HG03521 (cell line): ENCODE measurements at regions not wholly inside any gene's neighbourhood (a gene's known extent, or its start where the extent isn't known, plus 50 kb on each side); places are given as distances from the start of the nearest gene placed in this dataset.
"Not testable (repeated sequence)": the region's sequence is repeated elsewhere in the genome, so short reads cannot be mapped to it uniquely, and the experiment has no call there.

Experiments
- ATAC-seq: cut with Tn5 transposase; IDR thresholded peaks from one replicate; pipeline ENCODE4 v1.9.1; 2021; ENCODE audit warnings: mild to moderate bottlenecking, moderate library complexity; ENCODE audit not compliant: unreplicated experiment

DNA sequence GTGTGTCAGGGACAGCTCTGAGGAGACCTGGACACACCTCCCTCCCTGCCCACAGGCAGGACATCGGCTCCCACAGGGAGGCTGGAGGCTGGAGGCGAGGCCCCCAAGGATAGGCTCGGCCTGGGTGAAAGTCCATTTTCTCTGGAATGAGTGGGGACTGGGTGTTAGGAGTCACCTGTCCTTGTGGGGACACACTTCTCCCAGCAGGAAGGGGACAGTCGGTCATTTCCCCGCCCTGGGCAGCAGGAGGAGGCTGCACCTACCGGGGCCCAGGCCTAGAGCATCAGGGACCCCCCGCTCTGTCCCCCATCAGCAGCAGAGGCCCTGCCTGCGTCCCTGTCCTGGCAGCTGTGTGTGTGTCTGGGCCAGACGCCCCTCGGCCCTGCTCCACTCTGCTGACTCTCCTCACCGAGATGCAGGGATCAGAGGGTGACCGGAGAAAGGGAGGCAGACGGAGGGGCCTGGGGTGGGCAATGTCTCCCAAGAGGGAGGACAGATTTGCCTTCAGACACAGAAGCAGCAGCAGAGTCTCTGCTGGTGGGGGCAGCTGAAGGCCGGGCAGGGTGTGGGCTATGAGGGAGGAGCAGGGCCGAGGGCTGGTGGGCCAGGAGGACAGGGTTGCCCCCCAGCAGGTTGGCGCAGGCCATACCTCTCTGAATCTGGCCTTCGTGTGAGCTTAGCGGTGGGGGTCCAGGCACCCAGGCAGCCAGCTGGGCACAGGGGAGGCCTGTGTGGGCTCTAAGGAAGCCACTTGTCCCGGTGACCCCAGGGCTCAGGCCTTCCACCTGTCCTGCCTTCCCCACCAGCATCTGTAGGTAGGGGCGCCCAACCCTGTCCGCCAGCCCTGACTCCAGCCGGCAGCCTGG lies 125.7 kb upstream of the NKX1-1 start:
- ATAC-seq = no peak

DNA sequence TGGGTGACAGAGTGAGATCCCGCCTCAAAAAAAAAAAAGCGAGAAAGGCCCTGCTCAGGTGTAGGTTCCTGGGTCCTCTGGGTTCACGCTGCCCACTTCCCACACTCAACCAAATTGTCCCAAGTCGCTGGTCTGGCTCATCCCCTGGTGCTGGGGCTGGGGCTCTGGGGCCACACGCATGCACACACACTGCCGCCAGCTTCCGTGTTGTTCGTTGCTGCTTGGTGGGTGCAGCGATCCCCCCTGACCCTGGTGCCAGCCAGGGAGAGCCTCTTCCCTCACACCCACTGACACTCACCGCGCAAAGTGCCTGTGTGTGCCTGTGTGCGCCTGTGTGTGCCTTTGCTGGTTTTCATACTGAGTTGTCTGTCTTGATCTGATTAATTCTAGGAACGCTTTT lies 124.1 kb upstream of the NKX1-1 start:
- ATAC-seq = no peak

DNA sequence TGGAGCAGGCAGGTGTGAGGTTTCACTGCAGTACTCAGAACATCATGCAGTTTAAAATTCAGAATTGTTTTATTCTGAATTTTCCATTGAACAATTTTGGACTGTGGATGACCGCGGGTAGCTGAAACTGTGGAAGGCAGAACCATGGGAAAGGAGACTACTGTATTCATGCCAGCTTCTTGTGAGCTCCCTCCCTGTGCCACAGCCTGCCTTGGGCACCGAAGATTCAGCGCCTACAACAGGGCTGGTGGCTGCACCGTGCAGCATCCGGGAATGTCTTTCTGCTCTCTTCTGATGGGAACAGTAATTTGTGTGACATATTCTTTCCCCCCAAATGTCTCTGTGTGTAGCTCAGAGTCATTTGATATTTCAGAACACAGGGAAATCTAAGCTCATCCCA lies 118.5 kb upstream of the NKX1-1 start:
- no peak for ATAC-seq

DNA sequence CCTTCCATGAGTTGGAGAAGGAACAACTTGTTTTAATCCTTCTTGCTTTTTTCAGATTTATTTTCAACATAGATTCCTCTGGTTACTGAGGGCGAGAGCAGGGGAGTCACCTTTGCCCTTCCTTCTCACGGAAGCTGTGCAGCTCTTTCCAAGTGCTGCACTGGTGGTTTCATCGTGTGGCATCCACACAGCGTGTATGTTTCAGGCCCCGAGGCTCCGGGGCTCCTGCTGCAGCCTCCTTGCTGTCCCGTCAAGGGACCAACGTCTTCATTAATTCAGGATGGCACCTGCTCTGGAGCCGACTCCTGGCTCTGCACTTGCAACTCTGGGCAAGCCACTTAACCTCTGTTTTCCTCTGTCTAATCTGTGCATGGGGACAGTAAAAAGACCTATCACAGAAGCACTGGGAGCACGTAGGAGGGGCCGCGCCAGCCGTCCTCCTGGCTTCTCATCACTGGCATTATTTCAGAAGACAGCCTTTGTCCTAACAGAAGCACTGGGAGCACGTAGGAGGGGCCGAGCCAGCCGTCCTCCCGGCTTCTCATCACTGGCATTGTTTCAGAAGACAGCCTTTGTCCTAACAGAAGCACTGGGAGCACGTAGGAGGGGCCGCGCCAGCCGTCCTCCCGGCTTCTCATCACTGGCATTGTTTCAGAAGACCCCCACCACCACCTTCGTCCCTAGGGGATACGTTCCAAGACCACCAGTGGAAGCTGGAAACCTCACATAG lies 117.8 kb upstream of the NKX1-1 start:
- no peak for ATAC-seq

DNA sequence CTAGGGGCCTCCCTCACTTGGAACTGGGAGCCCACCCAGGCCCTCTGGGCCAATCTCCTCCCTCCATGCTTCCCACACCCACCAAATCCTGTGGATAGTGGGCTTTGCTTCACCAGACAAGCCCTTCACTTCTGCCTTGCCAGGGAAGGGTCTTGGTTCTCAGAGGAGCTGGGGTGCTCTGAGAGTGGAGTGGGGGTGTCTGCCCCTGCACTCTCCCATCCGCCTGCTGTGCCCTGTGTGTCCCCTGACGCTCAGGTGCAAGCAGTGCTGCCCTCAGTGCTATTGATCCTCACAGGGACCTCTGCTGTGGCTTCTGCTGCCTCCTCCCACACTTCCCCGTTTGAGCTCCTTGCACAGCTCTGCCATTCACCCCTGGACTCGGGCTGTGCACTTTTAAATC lies 117.3 kb upstream of the NKX1-1 start:
- ATAC-seq = no peak

DNA sequence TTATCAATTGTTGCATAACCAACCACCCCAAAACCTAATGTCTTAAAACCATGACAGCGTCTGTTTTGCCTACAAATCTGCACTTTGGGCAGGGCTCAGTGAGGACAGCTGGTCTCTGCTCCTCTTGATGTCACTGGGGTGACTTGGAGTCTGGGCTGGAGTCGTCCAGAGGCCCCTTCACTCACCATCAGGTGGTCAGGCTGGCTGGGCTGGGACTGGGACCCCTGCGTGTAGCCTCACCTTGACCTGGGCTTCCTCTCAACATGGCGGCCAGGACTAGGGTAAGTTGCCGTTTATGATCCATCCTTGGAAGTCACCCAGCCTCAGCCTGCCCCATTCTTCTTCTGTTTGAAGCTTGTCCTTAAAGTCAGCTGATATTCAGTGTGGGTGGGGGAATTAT lies 116.8 kb upstream of the NKX1-1 start:
- no peak for ATAC-seq

DNA sequence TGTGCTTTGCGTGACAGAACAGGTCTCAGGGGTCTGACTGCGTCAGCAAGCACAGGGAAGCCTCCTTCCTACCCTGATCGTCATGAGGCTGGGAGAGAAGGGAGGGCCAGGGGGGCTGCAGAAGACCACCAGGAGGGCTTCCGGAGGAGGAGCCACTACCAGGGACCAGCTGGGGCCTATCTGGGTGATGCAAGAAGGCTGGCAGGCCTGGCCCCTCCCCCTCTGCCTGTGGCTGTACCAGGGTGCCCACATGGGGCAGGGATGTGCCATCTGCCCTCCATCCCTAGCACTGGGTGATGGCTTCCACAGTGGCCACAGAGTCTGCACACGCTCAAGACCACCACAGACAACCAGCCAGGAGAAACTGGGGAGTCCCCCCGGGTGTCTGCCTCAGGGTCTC lies 116.4 kb upstream of the NKX1-1 start:
- no peak for ATAC-seq

DNA sequence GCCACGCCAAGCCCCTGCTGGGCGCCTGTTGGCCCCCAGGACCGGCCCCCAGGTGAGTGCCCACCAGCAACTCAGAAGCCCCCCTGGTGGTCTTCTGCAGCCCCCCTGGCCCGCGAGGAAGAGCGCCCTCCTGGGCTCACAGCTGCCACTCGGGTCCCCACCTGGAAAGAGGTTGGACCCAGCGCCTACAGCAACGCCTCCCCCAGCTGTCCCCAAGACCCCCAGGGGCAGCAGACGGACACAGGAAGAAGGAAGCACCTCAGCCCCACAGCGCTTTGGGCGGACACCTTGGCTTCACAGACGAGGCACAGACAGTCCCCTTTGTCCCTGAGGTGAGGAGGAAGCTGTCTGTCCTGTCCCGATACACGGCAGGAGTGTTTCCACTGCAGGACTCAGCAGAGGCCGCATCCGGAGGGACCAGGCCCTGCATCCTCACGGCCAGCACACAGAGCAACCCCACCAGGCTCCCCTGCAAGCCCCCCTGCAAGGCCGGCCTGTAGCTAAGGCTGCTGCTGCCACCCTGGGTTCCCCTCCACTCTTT lies 115.6 kb upstream of the NKX1-1 start:
- no peak for ATAC-seq

DNA sequence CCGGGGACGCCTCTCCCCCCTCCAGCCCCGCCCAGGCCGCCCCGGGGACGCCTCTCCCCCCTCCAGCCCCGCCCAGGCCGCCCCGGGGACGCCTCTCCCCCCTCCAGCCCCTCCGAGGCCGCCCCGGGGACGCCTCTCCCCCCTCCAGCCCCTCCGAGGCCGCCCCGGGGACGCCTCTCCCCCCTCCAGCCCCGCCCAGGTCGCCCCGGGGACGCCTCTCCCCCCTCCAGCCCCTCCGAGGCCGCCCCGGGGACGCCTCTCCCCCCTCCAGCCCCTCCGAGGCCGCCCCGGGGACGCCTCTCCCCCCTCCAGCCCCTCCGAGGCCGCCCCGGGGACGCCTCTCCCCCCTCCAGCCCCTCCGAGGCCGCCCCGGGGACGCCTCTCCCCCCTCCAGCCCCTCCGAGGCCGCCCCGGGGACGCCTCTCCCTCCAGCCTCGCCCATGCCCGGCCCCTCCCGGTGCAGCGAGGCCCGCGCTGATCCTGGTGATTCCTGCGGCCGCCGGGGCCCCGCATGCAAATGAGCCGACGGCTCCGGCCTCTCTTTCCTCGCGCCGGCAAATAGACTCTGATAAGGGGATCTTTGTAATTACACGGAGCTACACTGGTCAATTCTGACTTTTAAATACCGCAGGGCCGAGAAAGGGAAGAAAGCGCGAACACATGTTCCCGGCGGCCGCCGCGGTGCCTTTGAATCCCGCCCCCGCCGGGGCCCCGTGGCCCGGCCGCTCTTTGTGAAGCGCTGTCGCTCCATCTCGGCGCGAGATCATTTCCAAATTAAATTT lies 114.7 kb upstream of the NKX1-1 start:
- not testable (repeated sequence) for ATAC-seq

DNA sequence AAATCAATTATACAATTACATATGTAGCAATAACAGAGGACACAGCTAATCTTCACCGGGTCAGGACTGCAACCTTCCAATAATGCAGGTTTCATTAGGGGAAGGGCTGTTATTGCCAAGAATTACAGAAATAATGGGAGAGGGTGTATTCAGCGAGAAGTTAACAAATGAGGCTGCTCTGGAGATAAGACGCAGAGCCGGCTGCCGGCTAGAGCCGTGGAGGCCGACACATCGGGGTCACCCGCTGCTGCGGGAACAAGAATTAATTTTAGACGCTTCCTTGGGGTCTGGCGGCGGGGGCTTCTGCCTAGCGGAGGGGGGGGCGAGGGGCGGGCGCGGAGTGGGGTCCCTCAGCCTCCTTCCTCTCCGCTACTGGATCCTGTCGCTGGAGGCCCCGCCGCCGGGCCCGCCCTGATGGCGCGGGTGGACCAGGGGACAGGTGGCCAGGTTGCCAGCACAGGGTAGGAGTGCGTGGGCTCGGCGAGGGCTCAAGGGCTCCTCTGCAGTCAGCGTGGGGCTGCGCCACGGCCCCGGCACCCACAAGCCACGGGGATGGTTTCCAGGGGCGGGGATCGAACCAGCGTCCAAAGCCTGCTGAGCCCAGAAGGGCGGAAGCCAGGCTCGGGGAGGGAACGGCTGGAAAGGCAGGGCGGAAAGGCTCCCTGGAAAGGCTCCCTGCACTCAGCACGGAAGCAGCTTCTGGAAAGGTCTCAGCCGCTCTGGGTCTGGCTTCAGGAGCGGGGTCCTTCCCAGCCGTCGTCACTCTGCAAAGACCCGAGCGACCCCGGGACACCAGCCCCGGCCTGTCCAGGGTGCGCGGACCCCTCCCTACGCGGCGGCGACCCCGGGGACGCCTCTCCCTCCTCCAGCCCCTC lies 113.8 kb upstream of the NKX1-1 start:
- no peak for ATAC-seq

DNA sequence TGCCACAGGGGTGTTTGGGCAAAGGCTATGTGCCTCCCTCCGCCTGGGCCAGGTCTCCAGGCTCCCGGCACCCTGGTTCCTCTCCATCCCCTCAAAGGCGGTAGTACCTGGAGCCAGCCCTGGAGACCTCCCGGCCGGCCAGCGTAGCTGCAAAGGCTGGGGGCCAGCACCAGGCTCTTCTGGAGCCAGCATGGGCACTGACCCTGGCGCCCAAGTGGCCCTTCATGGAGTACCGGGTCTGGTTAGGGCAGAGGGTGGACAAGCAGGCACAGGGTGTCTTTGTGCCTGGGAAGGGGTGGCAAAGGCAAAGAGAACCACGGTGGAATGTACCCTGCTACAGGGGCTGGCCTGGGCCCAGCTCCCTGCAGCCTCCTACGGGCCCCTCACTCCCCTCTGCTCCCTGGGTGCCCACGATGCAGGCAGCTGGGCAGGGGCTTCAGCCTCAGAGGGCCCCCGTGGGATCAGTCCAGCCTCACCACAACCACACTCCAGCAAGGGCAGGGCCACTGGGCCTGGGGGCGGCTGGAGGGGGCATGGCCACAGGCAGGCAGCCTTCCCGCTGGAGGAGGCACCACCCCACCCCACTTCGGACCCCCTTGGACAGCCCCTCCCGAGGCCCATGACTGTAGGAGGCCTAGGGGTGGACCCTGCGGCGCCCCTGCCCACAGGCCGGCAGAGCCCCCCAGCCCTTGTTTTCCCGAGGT lies 112.9 kb upstream of the NKX1-1 start:
- no peak for ATAC-seq

DNA sequence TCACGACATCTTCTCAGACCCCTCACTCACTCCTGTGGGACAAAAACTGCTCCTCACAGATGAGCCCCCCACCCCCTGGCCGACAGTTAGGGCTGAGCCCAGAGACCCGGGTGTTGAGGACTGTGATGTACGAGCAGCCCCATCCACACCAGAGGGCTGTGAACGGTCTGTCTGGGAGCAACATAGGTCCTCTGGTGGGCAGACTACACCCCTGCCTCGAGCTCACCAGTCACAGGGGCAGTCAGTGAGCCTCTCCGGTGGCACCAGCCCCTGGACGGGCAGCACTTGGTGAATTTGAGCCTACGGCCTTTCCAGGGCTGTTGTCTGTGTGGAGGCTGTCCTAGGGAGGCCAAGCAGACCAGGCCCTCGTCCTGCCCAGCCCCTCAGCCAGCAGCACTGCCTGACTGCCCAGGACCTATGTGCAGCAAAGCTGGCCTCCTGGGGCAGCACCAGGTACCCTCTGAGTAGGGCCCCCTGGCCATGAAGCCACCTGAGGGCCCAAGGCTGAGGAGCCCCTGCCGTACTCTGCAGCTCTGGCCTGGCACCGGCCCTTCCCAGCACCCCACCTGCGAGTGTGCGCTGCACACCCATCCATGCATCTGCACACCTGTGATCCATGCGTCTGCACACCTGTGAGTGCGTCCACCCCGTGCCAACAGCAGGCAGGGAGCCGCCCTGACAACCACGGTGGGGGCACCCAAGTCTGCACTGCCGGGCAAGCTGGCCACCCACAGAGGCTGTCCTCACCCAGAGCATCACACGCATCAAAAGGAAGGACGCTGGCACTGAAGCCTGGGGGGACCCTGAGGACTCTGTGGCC lies 111.6 kb upstream of the NKX1-1 start:
- no peak for ATAC-seq

DNA sequence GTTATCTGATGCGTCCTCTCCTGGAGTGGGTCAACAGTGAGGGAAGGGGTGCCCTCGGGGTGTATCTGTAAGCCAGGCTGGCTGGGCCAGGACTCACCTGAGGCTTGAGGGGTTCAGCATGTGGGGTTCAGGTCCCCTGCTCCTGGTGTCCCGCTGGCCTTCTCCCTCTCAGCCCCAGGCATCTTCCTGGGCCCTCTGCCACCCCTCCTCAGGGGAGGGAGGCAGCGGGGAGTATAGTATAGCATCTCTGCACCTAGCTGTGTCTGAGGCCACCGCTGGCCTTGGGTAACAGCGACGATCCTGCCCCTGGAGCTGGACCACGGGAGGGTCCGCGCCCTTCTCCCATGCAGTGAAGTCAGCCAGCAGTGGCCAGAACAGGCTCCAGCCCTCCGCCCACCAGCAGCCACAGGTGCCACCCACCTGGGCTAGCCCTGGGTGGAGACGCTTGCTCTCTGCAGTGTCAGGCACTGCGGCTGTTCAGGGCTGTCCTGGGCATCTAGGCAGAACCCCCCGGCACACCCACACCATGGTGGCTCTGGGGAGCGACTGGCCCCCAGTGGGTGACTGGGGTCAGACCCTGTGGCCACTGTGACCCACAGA lies 110.7 kb upstream of the NKX1-1 start:
- no peak for ATAC-seq

DNA sequence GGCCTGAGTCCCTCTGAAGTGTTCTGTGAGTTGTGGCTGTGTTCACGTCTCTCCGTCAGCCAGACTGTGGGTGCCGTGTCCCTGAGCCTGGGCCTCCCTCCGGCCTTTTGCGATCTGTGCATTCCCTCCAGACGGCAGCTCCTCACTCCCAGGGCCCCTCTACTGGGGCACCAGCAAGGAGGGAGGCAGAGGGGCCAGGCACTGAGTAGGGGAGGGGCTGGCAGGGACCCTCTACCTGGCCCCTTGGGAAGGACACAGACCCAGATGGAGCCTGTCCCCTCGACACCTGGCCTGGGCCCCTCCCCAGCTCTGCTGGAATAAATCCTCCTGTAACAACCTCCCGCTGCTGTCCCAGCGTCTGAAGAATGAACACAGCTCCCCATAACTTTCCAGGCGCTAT lies 110.0 kb upstream of the NKX1-1 start:
- no peak for ATAC-seq

DNA sequence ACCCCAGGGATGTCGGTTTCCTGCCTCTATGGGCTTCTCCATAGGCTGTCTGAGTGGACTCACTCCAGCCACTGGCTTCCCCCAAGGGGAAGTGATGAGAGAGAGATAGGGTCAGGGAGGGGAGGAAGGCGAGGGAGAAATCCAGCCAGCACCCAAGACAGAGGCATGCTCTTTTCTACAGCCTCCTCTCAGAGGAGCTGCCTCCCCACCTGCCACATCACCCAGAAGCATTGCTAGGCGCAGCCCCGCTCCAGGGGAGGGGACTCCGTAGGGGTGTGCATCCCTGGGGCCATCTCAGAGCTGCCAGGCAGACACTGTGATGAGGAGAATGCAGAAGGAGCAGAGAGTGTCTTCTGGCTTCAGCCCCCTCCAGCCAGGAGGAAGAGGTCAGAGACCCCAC lies 109.5 kb upstream of the NKX1-1 start:
- no peak for ATAC-seq

DNA sequence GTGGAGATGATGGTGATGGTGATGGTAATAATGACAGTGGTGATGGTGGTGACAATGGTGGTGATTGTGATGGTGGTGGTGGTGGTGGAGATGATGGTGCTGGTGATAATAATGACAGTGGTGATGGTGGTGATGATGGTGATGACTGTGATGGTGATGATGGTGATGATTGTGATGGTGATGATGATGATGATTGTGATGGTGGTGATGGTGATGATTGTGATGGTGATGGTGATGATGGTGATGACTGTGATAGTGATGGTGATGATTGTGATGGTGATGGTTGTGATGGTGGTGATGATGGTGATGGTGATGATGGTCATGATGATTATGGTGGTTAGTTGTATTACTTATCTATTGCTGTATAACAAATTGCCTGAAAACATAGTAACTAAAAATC lies 108.9 kb upstream of the NKX1-1 start:
- ATAC-seq = no peak

DNA sequence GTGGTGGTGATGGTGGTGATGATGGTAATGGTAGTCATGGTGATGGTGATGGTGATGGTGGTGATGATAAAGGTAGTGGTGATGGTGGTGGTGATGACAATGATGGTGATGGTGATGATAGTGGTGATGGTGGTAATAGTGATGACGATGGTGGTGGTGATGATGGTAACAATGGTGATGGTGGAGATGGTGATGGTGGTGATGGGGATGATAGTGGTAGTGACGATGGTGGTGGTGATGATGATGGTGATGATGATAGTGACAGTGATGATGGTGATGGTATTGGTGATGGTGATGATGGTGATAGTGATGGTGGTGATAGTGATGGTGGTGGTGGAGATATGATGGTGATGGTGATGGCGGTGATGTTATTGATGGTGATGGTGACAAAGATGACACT lies 108.4 kb upstream of the NKX1-1 start:
- no peak for ATAC-seq

DNA sequence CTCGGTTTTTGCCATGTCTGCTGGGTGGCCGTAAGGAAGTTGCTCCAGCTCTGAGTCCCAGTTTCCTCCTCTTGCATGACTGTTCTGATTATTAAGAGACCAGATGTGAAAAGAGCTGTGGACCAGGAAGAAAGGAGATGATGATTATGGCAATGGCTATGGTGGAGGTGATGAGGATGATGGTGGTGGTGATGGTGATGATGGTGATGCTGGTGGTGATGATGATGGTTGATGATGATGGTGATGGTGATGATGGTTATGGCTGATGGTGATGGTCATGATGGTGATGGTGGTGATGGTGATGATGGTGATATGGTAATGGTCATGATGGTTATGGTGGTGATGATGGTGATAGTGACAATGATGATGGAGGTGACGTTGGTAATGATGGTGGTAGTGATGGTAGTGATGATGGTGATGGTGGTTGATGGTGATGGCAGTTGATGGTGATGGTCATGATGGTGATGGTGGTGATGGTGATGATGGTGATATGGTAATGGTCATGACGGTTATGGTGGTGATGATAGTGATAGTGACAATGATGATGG lies 107.8 kb upstream of the NKX1-1 start:
- no peak for ATAC-seq
